GM19467 (cell line): ENCODE measurements at regions not wholly inside any gene's neighbourhood (a gene's known extent, or its start where the extent isn't known, plus 50 kb on each side); places are given as distances from the start of the nearest gene placed in this dataset.

ENCODE experiments used
- ATAC-seq: cut with Tn5 transposase; IDR thresholded peaks from one replicate; pipeline ENCODE4 v1.9.1; 2021; ENCODE audit warnings: mild to moderate bottlenecking, moderate library complexity; ENCODE audit not compliant: unreplicated experiment

DNA sequence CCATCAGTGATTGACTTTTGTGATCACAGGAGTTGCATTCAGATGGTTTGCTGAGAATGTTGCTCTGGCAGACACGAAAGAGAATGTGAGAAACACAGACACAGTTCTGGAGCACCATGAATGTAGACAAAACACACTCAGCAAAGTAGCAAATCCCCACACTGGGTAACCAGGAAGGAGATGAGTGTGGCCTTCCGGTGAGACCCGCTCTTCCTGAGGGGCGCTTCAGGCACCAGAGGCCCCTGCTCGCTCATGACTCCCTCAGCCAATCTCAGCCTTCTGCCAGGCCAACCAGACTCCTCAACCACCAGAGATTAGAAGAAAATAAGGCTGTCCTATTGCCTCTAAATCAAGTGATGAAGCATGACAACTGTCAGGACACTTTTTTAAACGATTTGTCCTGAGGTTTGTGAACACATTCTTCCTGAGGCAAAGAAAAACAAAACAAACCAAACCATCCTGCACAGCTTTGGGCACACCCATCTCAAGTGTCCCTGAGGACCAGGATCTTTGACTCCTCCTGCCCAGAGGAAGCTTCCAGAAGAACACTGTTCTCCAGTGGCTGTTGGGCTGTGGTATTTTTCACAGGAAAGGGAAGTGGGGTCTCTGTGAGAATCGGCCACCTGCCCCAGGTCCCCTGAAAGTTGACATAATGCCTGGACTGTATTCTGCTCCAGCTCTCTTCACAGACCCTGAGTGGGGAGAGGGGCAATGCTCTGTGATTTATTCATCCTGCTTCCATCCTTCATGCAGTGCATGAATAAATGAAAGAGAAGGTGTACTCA lies 152.8 kb downstream of the BCL11A start:
- ATAC-seq, result no peak

DNA sequence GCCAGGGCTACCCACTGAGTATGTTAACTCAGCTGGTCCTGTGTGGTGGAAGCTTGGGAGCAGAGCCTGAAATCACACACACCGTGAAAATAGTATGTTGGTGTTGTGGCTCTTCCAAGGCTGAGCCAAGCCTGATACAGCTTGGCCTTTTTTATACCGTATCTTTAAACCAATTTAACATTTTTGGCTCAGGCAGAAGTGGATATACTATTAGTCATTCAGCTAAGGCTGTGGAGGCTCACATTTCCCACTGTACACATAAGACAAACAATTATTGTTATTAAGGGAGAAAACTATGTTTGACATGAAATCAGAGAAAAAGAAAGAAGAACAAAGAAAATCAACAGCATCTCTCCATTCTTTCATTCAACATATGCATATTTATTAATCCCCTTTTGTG lies 159.0 kb downstream of the BCL11A start:
- ATAC-seq, result no peak

GRCh38 chr2:60391649-60392375 lies 161.6 kb downstream of the BCL11A start:
- no peak for ATAC-seq

- no peak for ATAC-seq
These were observed 162.2 kb downstream of the BCL11A start for GRCh38 chr2:60391230-60391629.

DNA sequence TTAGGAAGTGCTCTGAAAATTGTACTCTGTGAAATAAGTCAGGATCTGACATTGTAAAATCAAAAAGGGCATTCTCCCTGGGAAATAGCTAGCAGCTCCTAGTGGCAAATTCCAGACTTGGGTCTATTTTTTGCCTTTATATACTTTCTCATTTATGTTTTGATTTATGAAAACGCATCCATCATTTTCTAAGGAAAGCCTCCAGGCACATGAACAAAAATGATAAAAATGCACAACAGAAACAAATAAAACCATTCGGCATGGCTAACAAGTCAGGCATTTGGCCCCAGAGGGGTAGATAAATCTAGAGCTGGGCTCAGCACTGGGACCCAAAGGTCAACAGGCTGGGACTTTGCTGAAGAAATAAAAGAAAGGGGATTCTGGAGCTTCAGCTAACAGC lies 167.0 kb downstream of the BCL11A start:
- no peak for ATAC-seq

- no peak for ATAC-seq
These were observed 167.8 kb downstream of the BCL11A start for GRCh38 chr2:60385648-60386047.

DNA sequence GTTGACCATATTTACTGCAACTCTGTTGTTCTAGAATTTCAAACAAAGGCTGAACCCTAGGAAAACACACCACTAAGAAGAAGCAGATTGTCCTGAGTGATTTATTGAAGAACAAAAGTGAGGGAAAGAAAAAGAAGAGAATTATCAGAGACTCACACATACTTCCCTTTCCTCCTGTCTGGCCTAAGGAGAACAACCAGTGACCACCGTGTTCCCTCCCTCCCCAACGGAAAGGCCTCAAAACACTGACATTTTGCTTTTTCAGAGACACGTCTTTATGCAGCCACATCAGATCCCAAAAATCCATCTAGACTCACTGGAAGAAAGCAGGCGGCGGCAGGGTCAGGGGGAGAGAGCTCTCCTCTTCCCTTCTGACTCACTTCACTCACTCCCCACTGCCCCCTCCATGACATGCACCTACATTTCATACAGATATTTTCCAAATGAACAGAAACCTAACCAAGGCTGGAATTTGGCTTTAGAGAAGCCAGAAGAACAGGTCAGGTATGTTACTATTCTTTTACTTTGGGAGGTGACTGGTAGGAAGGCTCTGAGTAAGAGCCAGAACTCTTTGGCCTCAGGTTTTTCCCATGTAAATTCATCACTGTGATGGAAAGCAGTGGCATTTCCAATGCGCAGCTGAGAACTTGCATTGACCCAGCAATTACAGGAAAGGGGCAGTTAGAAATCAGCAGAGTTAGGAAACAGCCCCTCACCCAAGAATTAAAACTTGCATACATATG lies 169.9 kb downstream of the BCL11A start:
- ATAC-seq, result no peak

- no peak for ATAC-seq
These were observed 173.0 kb downstream of the BCL11A start for GRCh38 chr2:60380411-60380810.

GRCh38 chr2:60379684-60380083 lies 173.8 kb downstream of the BCL11A start:
- ATAC-seq, result no peak

GRCh38 chr2:60379216-60379615 lies 174.2 kb downstream of the BCL11A start:
- ATAC-seq, result no peak

GRCh38 chr2:60377825-60378224 lies 175.6 kb downstream of the BCL11A start:
- no peak for ATAC-seq

- ATAC-seq, result no peak
These were observed 177.2 kb downstream of the BCL11A start for GRCh38 chr2:60376252-60376651.

DNA sequence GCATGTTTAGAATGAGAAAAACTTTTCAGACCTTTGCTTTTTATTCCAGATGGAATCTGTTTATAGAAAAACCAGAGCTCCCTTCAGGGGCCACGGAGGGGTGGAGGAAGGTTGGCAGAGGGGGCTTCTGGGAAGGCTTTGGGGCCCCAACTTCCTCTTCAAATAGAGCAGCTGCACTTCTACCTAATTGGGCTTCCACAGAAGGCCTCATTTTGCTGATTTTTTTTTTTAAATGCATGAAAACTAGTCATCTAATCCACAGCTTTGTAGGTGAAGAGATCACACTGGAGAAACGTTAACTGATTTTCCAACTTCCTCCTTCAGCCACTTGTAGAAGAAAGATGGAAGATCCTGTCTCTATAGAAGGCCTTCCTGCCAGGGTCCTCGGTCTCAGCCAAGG lies 181.8 kb downstream of the BCL11A start:
- no peak for ATAC-seq

- no peak for ATAC-seq
These were observed 182.2 kb downstream of the BCL11A start for GRCh38 chr2:60371219-60371618.

GRCh38 chr2:60370814-60371213 lies 182.6 kb downstream of the BCL11A start:
- no peak for ATAC-seq

GRCh38 chr2:60368456-60368855 lies 185.0 kb downstream of the BCL11A start:
- no peak for ATAC-seq

- peak; percentile 66 for ATAC-seq
These were observed 187.2 kb downstream of the BCL11A start for GRCh38 chr2:60366135-60366712.

- no peak for ATAC-seq
These were observed 187.9 kb downstream of the BCL11A start for GRCh38 chr2:60365556-60365955.

- no peak for ATAC-seq
These were observed 189.0 kb downstream of the BCL11A start for GRCh38 chr2:60364491-60364890.

- no peak for ATAC-seq
These were observed 192.0 kb downstream of the BCL11A start for GRCh38 chr2:60361498-60361897.

- no peak for ATAC-seq
These were observed 193.9 kb downstream of the BCL11A start for GRCh38 chr2:60359569-60359968.
